Left colon (tissue), 2 donors: ENCODE measurements at regions not wholly inside any gene's neighbourhood (a gene's known extent, or its start where the extent isn't known, plus 50 kb on each side); places are given as distances from the start of the nearest gene placed in this dataset.
"Not testable (repeated sequence)": the region's sequence is repeated elsewhere in the genome, so short reads cannot be mapped to it uniquely, and the experiment has no call there.

Experiments
- ATAC-seq: fragments of 200-7000 bp; cut with Tn5 transposase; one replicate; pipeline ENCODE4 v1.9.1; 2020; ENCODE audit warnings: mild to moderate bottlenecking, moderate library complexity
- DNase-seq, 2 donors: peaks; one replicate each; pipeline ENCODE4 v3.0.0-alpha.2; 2020
- intact Hi-C, 2 donors: fragments of 100-400 bp; cut with DNase I in 1 of 2; cut with micrococcal nuclease in 1 of 2; formaldehyde crosslinking; loops; one replicate each; pipeline versions ENCODE4 v1.11.2 to v1.14.0; 2022; cut with DNase I, micrococcal nuclease
- donor health status: DM: no; HTN: no; CAD: no.
- donor health status: DM: yes; HTN: yes; CAD: no.

DNA sequence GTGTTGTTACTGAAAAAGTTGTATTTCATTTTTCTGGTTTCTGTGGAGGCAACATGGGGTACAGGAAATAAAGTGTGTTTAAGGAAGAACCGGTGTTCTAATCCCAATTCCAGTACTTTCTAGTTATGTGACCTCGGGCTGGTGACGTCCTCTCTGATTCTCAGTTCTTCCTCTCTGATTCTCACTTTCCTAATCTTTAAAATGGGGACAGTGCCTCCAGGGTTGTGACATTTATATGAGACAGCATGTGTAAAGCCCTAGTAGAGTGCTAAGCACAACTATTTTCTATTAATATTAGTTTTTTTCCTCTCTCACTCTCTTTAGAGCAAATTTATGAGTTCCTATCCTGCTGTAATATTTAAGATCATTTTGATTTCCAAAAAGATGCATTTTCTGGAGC, 50.9 kb upstream of the PTPDC1 start:
- ATAC-seq = no peak
- DNase-seq = no peak
- intact Hi-C loops = no loop called here

DNA sequence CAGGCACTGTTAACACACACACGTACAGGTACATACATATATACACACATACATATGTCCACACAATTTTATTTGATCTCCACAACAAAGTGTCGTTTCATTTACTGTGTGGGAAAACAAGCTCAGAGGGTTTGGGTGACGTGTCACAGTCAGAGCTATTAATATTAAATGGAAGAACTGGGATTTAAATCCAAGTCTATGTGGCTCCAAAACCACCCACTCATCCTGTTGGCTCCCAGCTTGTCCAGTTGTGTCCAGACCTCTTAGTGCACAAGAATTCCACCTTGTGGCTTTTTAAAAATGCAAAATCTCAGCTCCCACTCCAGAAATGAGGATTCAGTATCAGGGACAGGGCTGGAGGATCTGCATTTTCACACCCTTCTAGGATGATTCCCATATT, 52.3 kb upstream of the PTPDC1 start:
- ATAC-seq (no peak), DNase-seq (no peak)
- intact Hi-C loops = no loop called here

DNA sequence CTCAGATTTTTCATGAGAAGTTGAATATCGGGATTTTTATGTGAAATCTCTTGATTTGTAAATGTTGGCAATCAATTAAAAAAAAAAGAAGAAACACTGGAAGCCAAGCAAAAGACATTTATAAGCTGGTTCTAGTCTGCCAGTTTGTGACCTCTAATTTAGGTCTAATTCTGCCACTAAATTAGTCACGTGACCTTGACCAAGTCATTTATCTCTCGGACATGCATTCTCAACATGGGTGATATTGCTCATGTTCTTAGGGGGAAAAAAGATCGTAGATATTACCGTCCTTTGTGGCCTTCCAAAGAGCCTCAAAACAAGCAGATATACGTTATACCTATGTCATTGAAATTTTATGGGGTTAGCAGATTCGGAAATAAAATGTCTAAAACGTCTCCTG, 52.9 kb upstream of the PTPDC1 start:
- ATAC-seq = no peak

DNA sequence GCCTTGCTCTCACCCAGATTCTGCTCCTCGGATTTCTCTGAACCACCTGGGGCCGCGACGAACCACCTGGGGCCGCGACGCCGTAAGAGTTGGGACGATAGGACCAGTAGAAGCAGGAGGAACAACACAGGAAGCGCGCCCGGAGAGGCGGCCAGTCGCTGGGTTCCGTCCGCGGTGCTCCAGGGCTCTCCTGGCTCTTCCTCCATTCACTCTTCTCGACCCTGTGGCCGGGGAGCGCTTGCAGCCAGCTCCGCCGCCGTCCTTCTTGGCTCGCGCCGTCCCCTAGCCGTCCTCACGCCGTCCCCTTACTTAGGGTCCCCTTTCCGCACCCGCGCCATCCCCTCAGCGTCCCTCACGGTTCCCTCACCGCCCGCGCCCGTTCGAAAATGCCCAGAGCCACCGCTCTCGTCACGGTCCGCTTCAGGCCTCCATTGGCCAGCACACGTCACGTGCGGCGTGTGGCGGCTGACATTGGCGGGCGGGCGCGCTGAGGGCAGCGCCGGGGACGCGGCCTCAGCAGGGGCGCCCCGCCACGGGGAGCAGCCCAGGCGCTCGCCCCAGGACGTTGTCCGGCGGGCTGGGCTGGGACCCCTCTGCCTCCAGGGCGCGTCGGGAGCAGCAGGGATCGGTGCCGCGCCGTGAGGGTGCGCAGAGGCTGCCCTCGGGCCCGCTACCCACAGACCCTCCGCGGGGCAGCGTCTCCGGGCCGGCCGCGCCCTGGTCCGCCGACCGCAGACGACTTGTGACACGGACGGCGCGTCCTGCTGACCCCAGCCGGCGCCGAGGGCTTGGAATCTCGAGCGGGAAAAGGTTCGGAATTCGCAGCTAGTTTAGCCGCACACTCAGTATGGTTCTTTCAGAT, 53.7 kb upstream of the PTPDC1 start:
- DNase-seq (peak; percentile 82 to 90), ATAC-seq (peak; percentile 99)
- intact Hi-C loops = no loop called here

More for the DNA sequence above, 52.9 kb upstream of the PTPDC1 start:
- intact Hi-C loops = no loop called here
- DNase-seq = no peak

DNA sequence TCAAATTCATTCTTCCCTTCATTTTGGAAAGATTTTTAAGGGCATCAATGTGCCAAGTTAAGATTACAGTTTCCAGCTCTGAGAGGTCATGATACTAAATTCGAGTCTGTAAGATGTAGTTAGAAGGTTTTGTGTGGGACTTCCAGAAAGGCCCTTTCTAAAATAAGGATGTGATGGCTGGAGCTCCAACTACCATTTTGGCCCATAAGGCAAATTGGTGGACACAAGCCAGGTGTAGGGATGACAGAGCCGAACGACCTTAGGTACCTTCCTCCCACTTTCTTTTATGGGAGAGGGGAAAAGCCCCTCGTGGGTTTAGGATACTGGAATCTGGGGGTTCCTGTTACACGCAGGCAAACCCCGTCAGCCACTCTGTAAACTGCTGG, 54.3 kb upstream of the PTPDC1 start:
- DNase-seq (peak in 1 of 2 donors; percentile 6), ATAC-seq (no peak)
- intact Hi-C loops = no loop called here

DNA sequence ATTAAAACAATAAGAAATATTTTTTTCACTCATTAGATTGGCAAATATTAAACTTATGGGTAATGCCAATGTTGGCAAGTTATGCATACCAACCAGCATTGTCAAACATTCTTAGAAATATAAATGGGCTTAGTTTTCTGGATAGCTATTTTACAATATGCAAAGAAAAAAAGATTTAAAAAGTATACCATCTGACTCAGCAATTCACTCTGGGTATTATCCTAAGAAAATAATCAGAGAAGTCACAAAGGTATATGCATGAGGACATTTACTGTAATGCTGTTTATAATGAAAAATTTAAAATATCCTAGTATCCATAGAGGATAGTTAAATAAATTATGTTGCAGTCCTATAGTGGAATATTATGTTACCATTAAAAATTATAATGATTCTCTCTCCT, 57.4 kb upstream of the PTPDC1 start:
- no peak for DNase-seq
- intact Hi-C loops = no loop called here

DNA sequence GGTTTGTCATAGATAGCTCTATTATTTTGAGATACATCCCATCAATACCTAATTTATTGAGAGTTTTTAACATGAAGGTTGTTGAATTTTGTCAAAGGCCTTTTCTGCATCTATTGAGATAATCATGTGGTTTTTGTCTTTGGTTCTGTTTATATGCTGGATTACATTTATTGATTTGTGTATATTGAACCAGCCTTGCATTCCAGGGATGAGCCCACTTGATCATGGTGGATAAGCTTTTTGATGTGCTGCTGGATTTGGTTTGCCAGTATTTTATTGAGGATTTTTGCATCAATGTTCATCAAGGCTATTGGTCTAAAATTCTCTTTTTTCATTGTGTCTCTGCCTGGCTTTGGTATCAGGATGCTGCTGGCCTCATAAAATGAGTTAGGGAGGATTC, 61.8 kb upstream of the PTPDC1 start:
- ATAC-seq, DNase-seq, intact Hi-C loops: not testable (repeated sequence)

More for the DNA sequence above, 57.4 kb upstream of the PTPDC1 start:
- no peak for ATAC-seq

DNA sequence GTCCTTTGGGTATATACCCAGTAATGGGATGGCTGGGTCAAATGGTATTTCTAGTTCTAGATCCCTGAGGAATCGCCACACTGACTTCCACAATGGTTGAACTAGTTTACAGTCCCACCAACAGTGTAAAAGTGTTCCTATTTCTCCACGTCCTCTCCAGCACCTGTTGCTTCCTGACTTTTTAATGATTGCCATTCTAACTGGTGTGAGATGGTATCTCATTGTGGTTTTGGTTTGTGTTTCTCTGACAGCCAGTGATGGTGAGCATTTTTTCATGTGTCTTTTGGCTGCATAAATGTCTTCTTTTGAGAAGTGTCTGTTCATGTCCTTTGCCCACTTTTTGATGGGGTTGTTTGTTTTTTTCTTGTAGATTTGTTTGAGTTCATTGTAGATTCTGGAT, 63.4 kb upstream of the PTPDC1 start:
- ATAC-seq, intact Hi-C loops, DNase-seq: not testable (repeated sequence)

DNA sequence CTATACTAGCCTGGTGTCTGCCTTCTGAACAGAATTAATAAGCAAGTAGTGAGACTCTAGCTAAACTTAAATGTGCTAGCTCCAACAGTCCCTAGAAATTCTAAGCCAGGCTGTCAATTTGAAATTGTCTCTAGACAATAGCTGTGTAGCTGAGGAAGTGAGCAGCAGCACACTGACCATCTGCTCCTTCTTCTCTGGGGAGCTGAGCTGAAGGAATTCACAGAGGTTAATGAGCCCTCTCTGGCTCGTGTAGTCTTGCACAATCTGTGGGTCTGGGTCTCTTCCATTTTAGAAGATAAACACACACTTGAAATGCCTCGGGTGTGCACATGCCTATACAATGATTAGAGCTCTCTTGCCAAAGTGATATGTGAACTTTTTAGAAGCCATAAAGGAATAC, 63.5 kb upstream of the BARX1 start:
- ATAC-seq (no peak), DNase-seq (no peak)
- intact Hi-C loops = no loop called here

DNA sequence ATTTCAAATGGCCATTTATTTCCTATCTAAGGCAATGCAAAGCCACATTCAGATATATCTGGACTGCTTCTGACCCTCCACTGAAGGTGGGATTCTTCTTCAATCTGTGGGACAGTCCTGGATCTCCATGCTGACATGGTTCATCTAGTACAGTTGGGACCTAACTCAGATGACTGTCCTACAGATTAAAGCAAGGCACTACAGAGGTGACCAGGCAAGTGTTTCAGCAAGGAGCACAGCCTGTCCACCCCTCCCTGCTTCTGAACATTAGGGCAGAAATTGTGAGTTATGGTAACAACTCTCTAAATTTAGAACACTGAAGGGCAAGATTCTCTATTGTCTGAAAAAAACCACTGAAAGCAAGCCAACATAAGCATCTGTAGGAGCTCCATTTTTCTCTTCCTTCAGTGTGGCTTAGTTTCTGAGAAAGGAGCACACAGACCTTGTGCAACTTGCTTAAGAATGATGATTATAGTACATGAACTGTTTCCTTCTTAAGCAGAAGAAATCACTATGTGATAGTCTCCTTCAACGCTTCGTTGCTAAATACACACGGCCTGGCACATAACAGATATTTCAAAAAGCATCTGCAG, 62.9 kb upstream of the BARX1 start:
- intact Hi-C loops = no loop called here
- ATAC-seq (no peak), DNase-seq (no peak)

DNA sequence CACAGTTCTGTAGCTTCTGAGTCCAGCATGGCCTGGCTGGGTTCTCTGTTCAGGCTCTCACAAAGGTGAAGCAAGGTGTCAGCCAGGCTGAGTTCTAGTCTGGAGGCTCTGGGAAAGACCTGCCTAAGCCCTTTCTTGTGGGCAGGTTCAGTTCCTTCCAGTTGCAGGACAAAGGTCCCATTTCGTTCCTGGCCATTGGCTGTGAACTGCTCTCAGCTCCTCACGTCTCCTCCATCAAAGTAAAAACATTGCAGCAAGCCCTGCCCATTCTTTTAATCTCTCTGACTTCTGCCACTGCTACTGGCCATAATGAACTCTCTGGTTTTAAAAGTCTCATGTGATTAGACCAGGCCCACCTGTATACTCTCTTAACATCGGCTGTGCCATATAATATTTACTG, 61.6 kb upstream of the BARX1 start:
- intact Hi-C loops = no loop called here
- ATAC-seq (peak; percentile 95), DNase-seq (peak; percentile 20 to 25)

DNA sequence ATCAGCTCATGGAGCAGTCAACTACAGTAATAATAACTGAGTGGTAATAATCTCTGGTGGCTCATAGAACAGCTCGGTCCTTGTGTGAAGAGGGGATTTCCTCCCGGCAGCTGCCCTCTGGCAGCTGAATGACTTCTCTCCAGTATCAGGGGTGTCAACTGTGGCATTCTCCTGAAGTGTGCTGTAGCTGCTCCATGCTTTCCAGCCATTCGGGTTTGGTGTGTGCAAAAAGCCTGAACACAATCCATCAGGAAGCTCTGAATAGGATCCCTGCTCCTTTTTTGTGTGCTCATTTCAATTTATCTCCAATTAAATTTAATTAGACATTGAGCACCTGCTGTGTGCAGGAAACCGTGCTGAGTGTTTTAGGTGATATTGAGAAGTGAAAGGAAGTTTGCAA, 59.8 kb upstream of the BARX1 start:
- intact Hi-C loops = no loop called here
- ATAC-seq = no peak
- DNase-seq = no peak

DNA sequence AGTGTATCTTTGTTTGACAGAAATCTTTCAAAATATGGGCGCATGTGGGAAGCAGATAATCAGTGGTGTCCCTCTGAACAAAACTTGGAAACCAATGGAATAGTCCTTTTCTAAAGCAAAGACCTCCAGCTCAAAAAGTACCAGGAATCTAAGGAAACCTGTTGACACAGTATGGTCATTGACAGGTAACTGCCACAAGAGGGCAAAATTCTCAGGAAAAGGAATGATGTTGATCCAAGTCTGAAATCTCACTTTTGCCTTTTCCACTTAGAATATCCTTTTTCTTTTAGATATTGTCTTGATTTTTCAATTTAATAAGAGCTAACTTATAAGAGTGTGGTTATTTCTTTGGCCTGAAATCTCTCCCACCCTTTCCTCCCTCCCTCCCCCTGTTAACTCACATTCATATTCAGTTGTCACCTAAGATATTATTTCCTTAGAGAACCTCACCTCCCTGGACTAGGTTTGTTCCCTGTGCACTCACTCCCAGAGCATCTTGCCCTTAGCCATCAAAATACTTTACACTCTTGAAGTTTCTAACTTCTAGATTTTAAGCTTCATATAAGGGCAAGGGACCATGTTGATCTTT, 59.0 kb upstream of the BARX1 start:
- DNase-seq (no peak), ATAC-seq (peak; percentile 35)
- intact Hi-C loops = no loop called here

DNA sequence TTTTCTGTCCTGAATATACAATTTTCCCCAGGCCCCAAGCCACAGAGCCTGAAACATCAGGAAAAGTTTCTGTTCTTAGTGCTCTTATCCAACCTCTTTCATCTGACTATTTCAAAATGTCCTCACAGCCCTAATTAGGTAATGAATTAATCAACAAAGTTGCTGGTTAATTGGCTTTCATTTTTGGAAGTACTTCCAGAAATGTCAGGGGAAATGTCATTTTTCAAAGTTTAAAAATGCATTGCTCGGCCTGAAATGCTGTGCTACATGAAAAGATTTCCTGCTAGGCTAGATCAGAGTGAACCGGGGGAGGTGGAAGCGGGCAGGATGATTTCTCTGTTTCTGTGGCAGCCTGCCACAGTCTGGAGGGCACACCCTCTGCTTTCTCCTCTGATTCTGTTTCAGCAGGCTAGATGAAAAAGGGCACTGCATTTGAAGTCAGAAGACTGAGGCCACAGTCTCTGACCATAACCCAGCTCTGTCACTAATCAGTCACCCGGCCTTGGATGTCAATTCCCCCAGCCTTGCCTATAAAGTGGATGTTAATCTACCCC, 55.9 kb upstream of the BARX1 start:
- DNase-seq = peak in 1 of 2 donors; percentile 16
- intact Hi-C loops = no loop called here
- peak; percentile 81 for ATAC-seq

DNA sequence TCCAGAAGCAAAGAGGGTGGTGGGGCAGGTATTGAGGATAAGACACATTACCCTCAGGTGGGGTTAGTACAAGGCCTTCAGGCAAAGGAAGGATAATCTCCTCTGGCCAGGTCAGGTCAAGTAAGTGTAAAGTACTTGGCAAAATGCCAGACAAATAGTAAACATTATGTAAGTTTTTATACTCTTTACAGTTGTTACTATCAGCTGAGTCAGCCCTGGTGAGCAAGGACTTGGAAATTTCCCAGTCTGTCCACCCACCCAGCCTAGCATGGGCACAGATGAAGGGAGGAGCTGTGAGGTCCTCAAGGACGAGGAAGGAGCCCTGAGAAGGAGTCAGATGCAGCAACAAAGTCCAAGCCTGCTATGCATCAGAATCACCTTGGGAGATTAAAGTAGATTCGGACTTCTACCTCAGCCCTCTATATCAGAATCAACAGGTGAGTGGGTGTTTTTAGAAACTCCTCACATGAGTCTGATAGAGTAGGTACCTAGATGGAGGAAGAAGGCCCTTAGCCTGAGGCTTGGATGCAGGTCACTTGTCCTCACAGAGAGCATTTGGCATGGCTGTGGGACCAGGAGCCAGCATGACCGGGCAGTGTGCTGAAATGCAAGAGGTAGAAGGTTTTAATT, 50.2 kb upstream of the BARX1 start:
- DNase-seq (peak in 1 of 2 donors; percentile 32), ATAC-seq (peak; percentile 95)
- intact Hi-C loops = no loop called here
